NCI-H2029 treated with DMSO at 0.1 percent for 48 hours (cell line): ENCODE measurements at regions not wholly inside any gene's neighbourhood (a gene's known extent, or its start where the extent isn't known, plus 50 kb on each side); places are given as distances from the start of the nearest gene placed in this dataset.
"Not testable (repeated sequence)": the region's sequence is repeated elsewhere in the genome, so short reads cannot be mapped to it uniquely, and the experiment has no call there.

ENCODE experiments used
- DNase-seq: peaks from one replicate; lab custom pipeline; 2025; lab: John Stamatoyannopoulos, UW

DNA sequence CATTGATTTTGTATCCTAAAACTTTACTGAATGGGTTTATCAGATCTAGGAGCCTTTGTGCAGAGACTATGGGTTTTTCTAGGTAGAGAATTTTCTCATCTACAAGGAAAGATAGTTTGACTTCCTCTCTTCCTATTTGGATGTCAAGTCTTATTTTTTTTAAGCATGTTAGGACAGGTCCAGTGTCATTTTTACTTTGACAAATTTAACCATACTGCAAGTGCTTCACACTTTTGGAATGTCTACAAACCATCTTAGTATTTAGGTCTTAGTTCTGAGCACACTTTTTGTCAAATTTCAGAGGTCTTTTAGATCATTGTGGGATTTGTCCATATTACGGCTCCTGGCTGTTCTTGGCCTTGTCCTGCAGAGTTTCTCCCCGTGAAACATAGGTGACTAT lies 715.2 kb upstream of the RAG2 start:
- no peak for DNase-seq

DNA sequence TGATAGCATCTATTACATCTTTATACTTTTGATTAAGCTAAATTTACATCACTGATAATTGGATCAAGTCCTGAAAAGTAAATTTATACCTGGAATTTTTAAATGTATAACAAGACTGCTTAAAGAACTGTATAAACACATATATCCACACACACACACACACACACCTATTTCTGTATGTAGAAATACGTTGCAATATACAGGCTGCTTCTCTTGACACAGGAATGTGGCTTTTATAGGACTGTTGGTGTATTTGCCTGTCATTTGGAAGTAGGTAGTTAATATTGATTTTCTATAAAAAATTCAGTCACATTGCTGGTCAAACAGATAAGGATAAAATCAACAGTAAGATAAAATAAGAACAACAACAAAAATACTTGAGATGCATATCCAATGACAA lies 708.5 kb upstream of the RAG2 start:
- no peak for DNase-seq

DNA sequence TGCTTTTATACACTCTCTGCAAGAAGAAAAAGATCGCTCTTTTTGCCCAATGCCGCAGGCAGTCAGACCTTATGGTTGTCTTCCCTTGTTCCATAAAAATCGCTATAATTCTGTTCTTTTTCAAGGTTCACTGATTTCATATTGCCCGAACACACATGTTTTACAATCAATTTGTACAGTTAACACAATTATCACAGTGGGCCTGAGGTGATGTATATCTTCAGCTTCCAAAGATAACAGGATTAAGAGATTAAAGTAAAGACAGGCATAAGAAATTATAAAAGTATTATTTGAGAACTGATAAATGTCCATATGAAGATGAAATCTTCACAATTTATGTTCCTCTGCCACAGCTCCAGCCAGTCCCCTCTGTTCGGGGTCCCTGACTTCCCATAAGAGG lies 703.4 kb upstream of the RAG2 start:
- not testable (repeated sequence) for DNase-seq

DNA sequence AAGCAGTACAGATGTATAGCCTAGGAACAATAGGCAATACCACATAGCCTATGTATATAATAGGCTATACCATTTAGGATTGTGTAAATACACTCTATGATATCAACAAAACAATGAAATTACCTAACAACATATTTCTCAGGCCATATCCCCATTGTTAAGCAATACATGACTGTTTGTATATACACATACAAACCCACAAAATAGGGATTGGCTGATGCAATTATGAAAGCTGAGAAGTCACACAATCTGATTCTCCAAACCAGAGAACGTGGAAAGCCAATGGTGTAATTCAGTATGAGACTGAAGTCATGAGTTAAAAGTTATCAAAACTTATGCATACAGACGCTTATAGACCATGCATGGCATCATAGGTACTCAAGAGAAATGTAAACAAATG lies 700.1 kb upstream of the RAG2 start:
- no peak for DNase-seq

DNA sequence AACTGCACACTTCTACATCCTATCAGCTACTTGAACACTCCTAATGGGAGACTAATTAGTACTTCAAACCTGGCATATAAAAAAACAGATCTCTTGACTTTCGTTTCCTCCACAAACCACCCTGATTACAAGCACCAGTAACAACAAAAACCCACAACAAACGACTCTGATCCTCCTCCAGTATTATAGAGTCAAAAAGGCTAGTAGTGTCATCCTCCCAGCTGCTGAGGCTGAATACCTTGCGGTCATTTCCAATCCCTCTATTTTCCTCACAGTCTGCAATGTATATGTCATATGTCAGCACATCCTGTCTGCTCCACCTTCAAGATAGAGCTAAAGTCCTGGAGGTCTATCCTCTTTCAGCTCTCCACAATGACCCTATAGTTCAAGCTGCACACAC lies 688.9 kb upstream of the RAG2 start:
- DNase-seq: no peak

DNA sequence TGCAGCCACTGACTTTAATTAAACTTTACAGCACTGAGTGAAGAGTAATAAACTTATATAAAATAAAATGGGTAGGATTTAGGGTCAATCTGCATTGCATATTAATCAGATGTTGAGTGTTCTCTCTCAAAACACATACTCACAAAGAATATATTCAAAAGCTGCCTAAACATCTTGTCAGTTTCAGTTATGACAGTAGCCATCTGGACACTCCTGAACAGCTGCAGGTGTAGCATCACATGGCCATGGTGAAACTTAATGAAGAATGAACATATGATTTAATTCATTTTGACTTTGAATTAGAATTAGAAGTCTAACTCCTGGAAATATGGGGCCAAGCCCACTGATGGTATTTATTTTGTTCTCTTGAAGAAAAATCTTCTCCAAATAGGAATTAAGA lies 684.3 kb upstream of the RAG2 start:
- DNase-seq: no peak

DNA sequence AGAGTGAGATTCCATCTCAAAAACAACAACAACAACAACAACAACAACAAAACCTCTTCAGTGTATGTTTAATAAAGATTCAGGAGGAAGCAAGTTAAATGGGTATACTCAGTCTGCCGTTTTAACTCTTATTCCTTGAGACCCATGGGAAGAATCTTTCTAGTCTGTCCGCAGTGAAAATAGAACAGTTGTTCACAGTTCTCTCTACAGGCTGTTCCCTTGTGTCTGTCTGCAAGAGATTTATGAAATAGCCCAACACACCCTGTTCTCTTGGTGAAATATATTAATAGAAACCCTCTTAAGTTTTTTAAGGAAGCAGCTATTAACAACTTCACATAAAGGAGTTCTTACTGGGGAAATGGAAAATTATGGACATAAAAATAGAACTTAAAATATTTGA lies 682.2 kb upstream of the RAG2 start:
- DNase-seq: no peak

DNA sequence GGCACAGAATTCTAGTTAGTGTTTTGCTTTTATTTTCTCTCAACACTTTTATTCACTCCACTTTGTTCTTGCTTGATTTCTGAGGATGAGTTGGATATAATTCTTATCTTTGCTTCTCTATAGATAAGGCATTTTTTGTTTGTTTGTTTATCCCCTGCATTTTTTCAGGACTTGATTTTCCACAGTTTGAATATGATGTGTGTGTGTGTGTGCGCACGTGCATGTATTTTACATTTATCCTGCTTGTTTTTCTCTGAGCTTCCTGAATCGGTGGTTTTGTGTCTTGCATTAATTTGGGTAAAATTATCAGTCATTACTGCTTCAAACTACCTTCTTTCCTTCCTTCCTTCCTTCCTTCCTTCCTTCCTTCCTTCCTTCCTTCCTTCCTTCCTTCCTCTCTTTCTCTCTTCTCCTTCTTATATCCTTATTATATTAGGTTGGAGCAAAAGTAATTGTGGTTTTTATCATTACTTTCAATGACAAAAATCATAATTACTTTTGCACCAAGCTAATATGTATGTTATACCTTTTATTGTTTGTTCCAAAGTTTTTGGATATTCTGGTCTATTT lies 679.9 kb upstream of the RAG2 start:
- DNase-seq: no peak

DNA sequence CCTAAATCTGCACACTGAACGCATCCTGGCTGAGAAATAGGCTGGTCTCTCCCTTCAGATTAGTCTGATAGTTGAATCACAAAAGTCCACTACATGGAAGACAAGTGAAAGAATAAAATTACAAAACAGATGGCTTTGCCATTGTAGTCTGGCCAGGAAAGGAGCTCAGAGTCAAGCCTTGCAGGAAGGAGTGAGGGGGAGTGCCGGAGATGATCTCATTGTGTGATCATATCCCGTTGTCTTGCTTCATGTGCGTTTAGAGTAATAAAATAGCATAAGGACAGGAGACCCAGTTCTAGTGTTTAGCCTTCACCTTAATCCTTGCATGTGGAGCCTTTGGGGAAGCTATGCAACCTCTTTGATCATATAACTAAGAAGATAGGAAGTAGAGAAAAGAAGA lies 666.7 kb upstream of the RAG2 start:
- DNase-seq: no peak

DNA sequence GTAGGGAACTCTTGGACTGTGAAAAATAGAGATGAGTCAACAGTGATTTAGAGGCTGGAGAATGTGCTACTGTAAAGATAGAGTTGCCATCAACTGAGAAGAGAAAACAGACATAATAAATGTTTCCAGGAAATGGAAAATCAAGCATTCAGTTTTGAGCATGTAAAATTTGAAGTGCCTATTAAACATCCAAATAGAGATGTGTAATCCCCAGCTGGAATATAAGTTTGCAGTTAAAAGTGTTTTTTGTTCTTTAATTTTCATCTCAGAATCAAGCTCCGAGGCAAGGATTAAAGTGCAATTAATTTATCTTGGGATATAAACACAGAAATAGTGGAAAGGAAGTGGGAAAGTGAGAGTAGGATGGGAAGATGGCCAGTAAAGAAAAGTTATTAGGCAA lies 666.0 kb upstream of the RAG2 start:
- DNase-seq: no peak

DNA sequence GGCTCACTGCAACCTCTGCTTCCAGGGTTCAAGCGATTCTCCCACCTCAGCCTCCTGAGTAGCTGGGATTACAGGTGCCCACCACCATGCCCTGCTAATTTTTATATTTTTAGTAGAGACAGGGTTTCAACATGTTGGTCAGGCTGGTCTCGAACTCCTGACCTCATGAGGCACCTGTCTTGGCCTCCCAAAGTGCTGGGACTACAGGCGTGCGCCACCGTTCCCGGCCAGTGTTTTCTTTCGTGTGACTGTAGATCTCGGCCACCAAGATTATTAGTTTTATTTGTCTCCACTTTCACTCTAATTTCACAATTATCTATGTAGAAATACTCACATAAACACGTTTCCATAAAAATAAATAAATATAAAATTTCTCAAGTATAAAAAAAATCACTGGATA lies 665.4 kb upstream of the RAG2 start:
- DNase-seq: not testable (repeated sequence)

DNA sequence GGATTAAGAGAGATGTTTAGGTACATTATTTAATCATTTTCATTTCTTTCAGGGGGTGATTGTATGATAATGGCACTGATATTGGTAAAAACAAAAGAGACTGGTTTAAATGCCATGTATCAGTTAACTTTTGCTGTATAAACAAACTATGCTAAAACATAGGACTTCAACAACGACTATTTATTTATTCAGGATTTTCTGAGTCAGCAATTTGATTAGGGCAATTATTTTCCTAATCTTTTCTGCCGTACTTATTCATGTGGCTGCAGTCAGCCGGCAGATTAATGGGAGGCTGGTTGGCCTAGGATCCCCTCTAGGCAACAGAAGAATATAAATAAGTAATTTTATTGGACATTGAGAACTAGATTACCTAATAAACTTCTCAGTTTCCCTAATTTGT lies 661.7 kb upstream of the RAG2 start:
- no peak for DNase-seq

DNA sequence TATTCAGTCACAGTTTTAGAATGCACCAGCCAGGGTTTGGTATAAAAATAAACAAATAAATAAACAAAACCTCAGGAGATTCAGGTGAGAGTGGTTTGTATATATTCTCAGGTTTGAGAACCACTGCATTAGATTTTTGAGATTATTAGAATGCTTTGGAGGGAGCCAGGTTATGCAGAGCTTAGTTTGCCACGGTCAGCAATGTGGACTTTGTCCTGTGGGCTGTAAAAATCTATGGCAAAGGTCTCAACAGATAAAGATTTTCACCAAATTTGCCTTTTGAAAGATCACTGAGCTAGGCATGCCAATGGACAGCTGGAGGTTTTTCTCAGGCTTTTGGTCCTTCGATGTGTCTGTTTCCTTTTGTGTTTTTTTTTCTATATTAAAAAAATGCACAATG lies 650.1 kb upstream of the RAG2 start:
- no peak for DNase-seq

DNA sequence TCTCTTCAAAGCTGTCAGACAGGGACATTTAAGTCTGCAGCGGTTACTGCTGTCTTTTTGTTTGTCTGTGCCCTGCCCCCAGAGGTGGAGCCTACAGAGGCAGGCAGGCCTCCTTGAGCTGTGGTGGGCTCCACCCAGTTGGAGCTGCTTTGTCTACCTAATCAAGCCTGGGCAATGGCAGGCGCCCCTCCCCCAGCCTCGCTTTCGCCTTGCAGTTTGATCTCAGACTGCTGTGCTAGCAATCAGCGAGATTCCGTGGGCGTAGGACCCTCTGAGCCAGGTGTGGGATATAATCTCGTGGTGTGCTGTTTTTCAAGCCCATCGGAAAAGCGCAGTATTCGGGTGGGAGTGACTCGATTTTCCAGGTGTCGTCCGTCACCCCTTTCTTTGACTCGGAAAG lies 648.1 kb upstream of the RAG2 start:
- not testable (repeated sequence) for DNase-seq

DNA sequence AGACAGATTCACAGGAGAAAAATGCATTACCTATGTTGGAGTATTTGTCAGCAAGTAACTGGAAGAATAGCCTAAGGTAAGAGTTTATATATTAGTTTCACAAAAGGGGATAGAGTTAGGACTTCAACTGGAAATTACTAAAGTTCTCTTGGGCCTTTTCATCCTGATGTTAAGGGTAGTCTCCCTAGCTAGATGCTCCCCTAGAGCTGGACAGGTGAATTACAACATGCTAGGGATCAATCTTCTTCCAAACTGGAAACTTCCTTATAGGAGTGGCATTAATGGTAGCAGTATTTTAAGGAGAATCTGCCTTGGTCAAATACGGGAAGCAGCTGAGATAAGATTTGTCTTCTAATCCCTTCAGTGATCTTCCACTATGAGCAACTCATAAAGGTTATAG lies 632.8 kb upstream of the RAG2 start:
- DNase-seq: no peak

DNA sequence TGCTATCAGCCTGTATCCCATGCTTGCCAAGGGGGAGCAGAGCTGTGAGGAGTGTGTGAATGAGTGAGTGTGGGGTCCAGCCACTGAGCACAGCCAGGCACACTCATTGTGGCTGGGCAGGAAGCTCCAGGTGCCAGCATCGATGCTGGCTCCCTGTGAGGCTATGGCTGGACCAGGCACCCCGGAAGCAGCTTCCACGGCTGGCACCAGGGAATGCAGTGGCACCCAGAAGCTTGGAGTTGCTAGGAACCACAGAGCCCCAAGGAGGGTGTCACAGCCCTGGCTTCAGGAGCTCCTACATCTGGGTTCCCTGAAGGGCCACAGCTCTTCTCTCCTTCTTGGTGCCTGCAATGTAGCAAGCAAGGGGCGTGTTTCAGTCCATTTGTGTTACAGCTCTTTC lies 625.9 kb upstream of the RAG2 start:
- DNase-seq: no peak

DNA sequence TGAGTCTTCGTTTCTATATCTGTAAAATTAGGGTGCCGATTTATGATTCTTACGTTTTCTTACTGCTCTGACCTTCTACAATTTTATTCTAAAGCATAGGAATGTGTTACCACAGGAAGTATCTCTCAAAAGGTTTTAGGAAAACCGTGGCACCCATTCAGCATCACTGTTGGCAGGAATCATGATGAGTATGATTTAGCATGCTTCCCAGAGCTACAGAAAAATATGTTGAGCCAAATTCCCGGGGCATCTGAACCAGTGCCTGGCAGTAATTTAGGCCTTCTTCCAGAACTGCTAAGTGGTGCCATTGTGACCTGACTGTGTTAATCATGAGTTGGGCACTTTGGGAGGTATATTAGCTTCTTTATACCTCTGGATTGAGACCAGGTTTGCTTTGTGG lies 605.0 kb upstream of the RAG2 start:
- DNase-seq: no peak

DNA sequence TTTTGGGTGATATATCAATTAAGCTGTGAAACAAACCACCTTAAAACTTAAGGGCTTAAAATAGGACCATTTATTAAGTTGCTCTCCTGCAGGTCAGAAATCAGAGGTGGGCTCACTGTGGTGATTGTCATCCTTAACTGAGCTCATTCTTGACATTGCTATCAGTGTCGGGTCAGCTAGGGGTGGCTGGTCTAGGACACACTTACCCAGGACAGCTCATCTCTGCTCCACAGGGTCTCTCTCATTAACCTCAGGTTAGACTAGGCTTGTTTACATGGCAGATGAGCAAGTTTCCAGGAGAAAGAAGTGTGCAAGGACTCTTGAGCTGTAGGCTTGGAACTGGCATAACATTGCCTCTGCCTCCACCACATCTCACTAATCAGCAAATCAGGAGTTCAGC lies 601.0 kb upstream of the RAG2 start:
- no peak for DNase-seq

DNA sequence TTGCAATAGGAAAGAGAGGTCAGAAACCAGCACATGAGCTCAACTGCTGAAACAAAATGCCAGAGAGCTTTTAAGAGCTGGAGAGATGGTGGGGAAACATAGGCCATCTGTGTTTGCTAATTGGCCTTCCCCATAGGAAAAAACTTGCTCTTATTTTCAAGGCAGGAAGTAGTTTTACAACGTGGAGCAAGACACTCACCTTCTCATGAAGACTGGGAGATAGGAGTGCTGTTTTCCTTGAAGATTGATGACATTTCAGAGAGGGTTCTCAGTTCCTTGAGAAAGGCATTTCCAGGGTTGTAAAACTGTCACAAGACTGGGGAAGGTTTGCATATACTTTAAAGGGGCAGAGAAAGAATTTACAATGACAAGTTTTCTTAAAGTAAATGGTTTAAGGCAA lies 586.3 kb upstream of the RAG2 start:
- DNase-seq: no peak

DNA sequence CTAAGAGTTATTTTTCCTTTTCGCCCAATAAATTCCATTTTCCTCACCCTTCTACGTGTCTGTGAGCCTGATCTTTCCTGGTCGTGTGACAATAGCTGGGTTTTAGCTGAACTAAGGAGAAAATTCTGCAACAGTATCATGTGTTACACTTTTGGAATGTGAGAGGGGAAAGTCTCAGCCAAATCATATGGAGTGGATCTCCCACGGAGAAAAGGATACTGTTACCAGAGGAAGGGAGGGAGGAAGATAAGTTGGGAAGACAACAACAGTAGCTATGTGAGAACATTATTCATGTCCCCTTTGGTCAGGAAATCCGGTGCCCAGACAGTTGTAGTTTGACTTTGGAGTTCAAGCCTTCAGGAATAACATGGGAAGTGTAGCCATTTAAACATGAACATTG lies 584.0 kb upstream of the RAG2 start:
- no peak for DNase-seq

DNA sequence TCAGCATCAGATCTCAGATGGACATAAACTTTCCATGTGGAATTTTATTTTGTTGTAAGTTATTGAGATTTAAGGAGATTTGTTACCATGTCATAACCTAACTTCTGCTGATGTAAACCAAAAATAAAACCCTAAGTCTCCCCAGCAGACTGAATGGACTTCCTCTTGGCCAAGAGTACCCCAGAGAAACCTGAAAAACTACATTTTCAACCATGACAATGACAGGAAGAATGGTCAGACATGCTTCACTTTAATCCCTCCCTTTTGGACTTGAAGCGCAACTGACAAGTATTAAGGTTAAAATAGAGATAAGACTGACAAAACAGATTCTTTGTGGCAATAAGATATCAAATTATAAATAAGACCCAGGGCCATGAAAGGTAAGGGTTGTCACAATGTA lies 579.7 kb upstream of the RAG2 start:
- DNase-seq: no peak

DNA sequence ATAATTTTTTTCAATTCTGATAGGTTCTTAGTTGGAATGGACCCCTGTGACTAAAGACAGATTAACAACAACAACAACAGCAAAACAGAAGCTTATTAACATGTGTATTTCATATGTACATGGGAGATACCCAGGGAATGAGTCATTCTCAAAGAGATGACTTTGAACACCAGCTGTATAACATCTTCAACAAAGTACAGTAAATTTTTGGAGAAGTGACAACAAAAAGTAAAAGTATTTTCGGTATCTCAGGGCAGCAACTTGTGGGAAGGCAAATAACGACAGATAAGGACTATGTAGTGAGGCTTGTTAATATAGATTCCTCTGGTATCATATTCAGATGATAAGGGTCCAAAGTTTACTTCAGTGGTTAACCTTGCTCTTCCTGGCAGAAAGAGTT lies 573.4 kb upstream of the RAG2 start:
- DNase-seq: no peak

DNA sequence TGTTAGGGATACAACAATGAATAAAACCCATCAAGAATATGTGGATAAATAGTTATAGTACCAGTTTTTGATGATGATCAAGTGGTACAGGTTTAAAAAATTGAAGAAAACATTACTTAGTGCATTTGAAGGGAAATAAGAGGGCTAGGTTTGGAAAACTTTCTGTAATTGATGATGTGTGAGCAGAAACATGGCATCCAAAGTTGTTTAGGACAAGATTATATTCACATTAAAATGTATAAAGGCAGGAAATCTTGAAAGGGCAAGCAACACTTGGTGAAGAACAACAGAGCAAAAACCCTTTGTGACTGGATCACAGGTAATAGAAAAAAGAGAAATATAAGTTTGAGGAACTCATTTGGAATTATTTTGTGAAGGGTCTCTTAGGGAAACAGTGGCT lies 572.3 kb upstream of the RAG2 start:
- DNase-seq: no peak

DNA sequence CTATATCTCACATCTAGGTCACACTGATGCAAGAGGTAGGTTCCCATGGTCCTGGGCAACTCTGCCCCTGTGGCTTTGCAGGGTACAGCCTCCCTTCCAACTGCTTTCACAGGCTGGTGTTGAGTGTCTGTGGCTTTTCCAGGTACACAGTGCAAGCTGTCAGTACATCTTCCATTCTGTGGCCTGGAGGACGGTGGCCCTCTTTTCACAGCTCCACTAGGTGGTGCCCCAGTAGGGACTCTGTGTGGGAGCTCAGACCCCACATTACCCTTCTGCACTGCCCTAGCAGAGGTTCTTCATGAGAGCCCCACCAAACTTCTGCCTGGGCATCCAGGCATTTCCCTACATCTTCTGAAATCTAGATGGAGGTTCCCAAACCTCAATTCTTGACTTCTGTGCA lies 547.4 kb upstream of the RAG2 start:
- DNase-seq: not testable (repeated sequence)

DNA sequence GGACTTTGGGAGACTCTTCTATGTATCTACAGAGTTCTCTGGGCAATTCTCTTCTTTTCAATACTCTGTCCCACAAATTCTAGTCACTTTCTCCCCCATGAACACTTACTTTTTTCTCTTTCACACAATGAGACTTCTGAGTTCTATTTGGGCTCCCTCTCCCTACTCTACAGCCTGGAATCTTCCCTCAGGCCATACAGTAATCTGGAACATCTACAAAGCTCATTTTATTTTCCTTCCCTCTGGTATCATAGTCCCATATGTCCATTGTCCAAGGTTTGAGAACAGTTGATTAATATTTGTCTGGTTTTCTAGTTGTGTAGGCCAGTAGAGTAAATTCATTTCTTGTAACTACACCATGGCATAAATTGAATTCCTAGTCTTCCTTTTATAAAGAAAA lies 544.6 kb upstream of the RAG2 start:
- DNase-seq: no peak
